GM12864 (cell line): ENCODE measurements at regions not wholly inside any gene's neighbourhood (a gene's known extent, or its start where the extent isn't known, plus 50 kb on each side); places are given as distances from the start of the nearest gene placed in this dataset.

Experiments
- DNase-seq: peaks from one replicate; pipeline ENCODE4 v3.0.0-alpha.2; 2011; ENCODE audit warnings: low read depth
- H3K4me3 ChIP-seq: 2 replicates; pipeline ENCODE4 v1.5.1; 2011; ENCODE audit warnings: mild to moderate bottlenecking, low read depth, low read length, control low read depth
- CTCF ChIP-seq: IDR thresholded peaks from 2 replicates; pipeline ENCODE4 v1.5.1; 2011; ENCODE audit warnings: low read depth, mild to moderate bottlenecking, moderate library complexity, low read length, control low read depth, inconsistent platforms; ENCODE audit errors: missing control alignments

DNA sequence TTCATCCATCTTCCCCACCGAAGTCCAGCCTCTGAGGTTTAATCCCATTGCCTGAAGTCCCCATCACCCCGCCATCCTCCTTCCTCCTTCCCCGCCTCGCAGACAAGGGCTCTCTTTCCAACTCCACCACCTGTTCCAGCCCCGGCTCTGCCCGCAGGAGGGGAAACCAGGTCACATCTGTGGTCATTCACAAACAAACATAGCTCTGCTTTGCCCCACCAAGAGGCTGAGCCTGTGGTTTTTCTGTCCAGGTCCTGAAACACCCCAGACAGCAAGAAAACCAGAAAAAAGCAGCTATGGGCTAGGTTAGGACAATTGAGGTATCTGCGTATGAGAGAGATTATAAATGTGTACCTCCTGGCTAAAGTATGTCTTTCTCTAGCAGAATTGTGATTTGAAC, 144.7 kb downstream of the GLI2 start:
- no peak for DNase-seq
- no peak for TF ChIP-seq CTCF

GRCh38 chr2:120881981-120882788, 146.5 kb downstream of the GLI2 start:
- no peak for DNase-seq
- no peak for TF ChIP-seq CTCF
- no peak overlapping the region for H3K4me3 ChIP-seq

More for the DNA sequence above, 144.7 kb downstream of the GLI2 start:
- no peak overlapping the region for H3K4me3 ChIP-seq

DNA sequence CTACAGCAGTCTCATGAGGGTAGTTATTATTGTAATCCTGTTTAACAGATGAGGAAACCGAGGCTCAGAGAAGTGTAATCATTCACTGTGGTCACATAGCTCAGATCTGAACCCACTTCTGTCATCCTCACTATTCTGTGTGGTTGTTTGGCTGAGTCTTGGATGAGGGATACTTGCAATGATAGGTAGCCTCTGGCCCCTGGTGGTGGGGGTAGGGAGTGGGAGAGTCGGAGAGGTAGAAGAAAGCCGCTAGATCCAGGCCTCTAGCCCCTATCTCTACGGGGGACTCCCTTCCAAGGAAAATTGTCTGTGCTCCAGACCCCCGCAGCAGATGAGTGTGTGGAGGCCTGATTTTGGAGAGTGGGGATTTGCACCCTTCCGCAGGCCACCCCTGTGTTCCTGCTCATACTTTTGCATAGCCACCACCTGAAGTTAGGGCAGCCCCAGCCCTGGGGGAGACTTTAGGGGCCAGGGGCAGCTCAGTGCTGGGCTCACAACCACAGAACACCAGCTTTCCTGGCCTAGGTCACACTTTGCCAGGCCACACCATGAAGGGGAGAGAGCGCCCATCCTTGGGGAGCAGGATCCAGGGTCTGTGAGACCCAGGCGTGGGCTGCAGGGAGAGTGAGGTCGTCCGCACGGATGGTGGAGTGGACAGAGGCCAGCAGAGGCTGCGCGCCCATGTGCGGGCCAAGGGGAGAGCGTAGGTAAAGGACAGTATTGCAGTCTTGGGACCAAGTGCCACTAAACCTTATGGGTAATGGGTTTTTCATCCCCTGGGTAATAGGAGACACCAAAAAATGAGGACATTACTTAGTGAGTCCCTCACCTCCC, 148.2 kb downstream of the GLI2 start:
- H3K4me3 ChIP-seq, result no peak overlapping the region
- no peak for DNase-seq
- no peak for TF ChIP-seq CTCF

GRCh38 chr2:120884472-120885290, 149.0 kb downstream of the GLI2 start:
- no peak for DNase-seq
- TF ChIP-seq CTCF, result no peak
- no peak overlapping the region for H3K4me3 ChIP-seq

GRCh38 chr2:120885321-120885720, 149.7 kb downstream of the GLI2 start:
- DNase-seq, result no peak
- no peak overlapping the region for H3K4me3 ChIP-seq
- peak; percentile 5 for TF ChIP-seq CTCF

- no peak for TF ChIP-seq CTCF
- no peak overlapping the region for H3K4me3 ChIP-seq
- DNase-seq, result no peak
These were observed 150.1 kb downstream of the GLI2 start for GRCh38 chr2:120885749-120886148.
